ENCODE measurements at regions not wholly inside any gene's neighbourhood (a gene's known extent, or its start where the extent isn't known, plus 50 kb on each side); places are given as distances from the start of the nearest gene placed in this dataset.

- no peak for TF ChIP-seq EP300 (IDR thresholded peaks at IDR 0.05)
- no peak for TF ChIP-seq POLR2A (IDR thresholded peaks at IDR 0.05)
These were observed 1392.5 kb downstream of the RAPGEF2 start for GRCh38 chr4:160495356-160495755.
